IPS-18a (cell line): ENCODE measurements at regions not wholly inside any gene's neighbourhood (a gene's known extent, or its start where the extent isn't known, plus 50 kb on each side); places are given as distances from the start of the nearest gene placed in this dataset.
"Not testable (repeated sequence)": the region's sequence is repeated elsewhere in the genome, so short reads cannot be mapped to it uniquely, and the experiment has no call there.

Experiments used
- H3K27ac ChIP-seq: one replicate; pipeline ENCODE4 v1.5.1; 2013; ENCODE audit warnings: low read length
- H3K27me3 ChIP-seq: one replicate; pipeline ENCODE4 v1.6.1; 2013; ENCODE audit warnings: mild to moderate bottlenecking, low read length; ENCODE audit not compliant: control insufficient read depth, insufficient read depth
- H3K36me3 ChIP-seq: one replicate; pipeline ENCODE4 v1.6.1; 2013; ENCODE audit warnings: low read depth, low read length; ENCODE audit not compliant: control insufficient read depth
- H3K4me1 ChIP-seq: one replicate; pipeline ENCODE4 v1.6.1; 2013; ENCODE audit warnings: low read depth, low read length; ENCODE audit not compliant: control insufficient read depth
- H3K4me3 ChIP-seq: one replicate; pipeline ENCODE4 v1.5.1; 2013; ENCODE audit warnings: low read length
- H3K9ac ChIP-seq: one replicate; pipeline ENCODE4 v1.6.1; 2013; ENCODE audit warnings: mild to moderate bottlenecking, low read length, moderate library complexity
- H3K9me3 ChIP-seq: one replicate; pipeline ENCODE4 v1.6.1; 2013; ENCODE audit warnings: low read depth, low read length; ENCODE audit not compliant: control insufficient read depth

- no peaks in the 10 kb centered on the region for H3K27me3 ChIP-seq
- no peaks in the 10 kb centered on the region for H3K4me1 ChIP-seq
- H3K9ac ChIP-seq, result no peak overlapping the region
- no peak overlapping the region for H3K27ac ChIP-seq
- no peaks in the 10 kb centered on the region for H3K9me3 ChIP-seq
- no peak overlapping the region for H3K4me3 ChIP-seq
- no peaks in the 10 kb centered on the region for H3K36me3 ChIP-seq
These were observed 85.6 kb downstream of the OLFM1 start for GRCh38 chr9:135173066-135173465.

GRCh38 chr9:135174248-135174647 is 86.8 kb downstream of the OLFM1 start:
- no peak overlapping the region for H3K9ac ChIP-seq
- H3K27ac ChIP-seq, result no peak overlapping the region

GRCh38 chr9:135174981-135175380 is 87.5 kb downstream of the OLFM1 start:
- Histone ChIP-seq H3K9me3 (no peaks in the 10 kb centered on the region), H3K27me3 (no peaks in the 10 kb centered on the region), H3K4me3 (no peak overlapping the region), H3K36me3 (no peaks in the 10 kb centered on the region), H3K27ac (no peak overlapping the region), H3K9ac (no peak overlapping the region), H3K4me1 (no peaks in the 10 kb centered on the region)

More at GRCh38 chr9:135174248-135174647, 86.8 kb downstream of the OLFM1 start:
- Histone ChIP-seq H3K4me3 (no peak overlapping the region), H3K9me3 (no peaks in the 10 kb centered on the region), H3K27me3 (no peaks in the 10 kb centered on the region), H3K4me1 (no peaks in the 10 kb centered on the region), H3K36me3 (no peaks in the 10 kb centered on the region)

GRCh38 chr9:135176284-135176683 is 88.8 kb downstream of the OLFM1 start:
- H3K27me3 ChIP-seq, result no peaks in the 10 kb centered on the region
- no peak overlapping the region for H3K9ac ChIP-seq
- no peak overlapping the region for H3K4me3 ChIP-seq

GRCh38 chr9:135177562-135177961 is 90.1 kb downstream of the OLFM1 start:
- not testable (repeated sequence) for H3K36me3 ChIP-seq, H3K9me3 ChIP-seq, H3K27ac ChIP-seq, H3K9ac ChIP-seq, H3K27me3 ChIP-seq, H3K4me1 ChIP-seq, H3K4me3 ChIP-seq

More at GRCh38 chr9:135176284-135176683, 88.8 kb downstream of the OLFM1 start:
- no peak overlapping the region for H3K27ac ChIP-seq
- H3K36me3 ChIP-seq, result no peaks in the 10 kb centered on the region
- H3K9me3 ChIP-seq, result no peaks in the 10 kb centered on the region
- H3K4me1 ChIP-seq, result no peaks in the 10 kb centered on the region

- Histone ChIP-seq H3K4me3 (no peak overlapping the region), H3K27me3 (no peaks in the 10 kb centered on the region), H3K36me3 (no peaks in the 10 kb centered on the region), H3K27ac (no peak overlapping the region), H3K9me3 (no peaks in the 10 kb centered on the region), H3K9ac (no peak overlapping the region), H3K4me1 (no peaks in the 10 kb centered on the region)
These were observed 91.0 kb downstream of the OLFM1 start for GRCh38 chr9:135178498-135178897.

GRCh38 chr9:135179041-135179440 is 91.6 kb downstream of the OLFM1 start:
- no peak overlapping the region for H3K4me3 ChIP-seq
- no peaks in the 10 kb centered on the region for H3K9me3 ChIP-seq
- no peaks in the 10 kb centered on the region for H3K4me1 ChIP-seq
- H3K9ac ChIP-seq, result no peak overlapping the region
- no peaks in the 10 kb centered on the region for H3K36me3 ChIP-seq
- H3K27me3 ChIP-seq, result no peaks in the 10 kb centered on the region
- H3K27ac ChIP-seq, result no peak overlapping the region

- no peaks in the 10 kb centered on the region for H3K36me3 ChIP-seq
- H3K4me1 ChIP-seq, result no peaks in the 10 kb centered on the region
- no peaks in the 10 kb centered on the region for H3K9me3 ChIP-seq
- no peaks in the 10 kb centered on the region for H3K27me3 ChIP-seq
- H3K4me3 ChIP-seq, result no peak overlapping the region
- H3K27ac ChIP-seq, result no peak overlapping the region
- H3K9ac ChIP-seq, result no peak overlapping the region
These were observed 92.5 kb downstream of the OLFM1 start for GRCh38 chr9:135179976-135180375.

GRCh38 chr9:135180586-135180985 is 93.1 kb downstream of the OLFM1 start:
- H3K9me3 ChIP-seq, result no peaks in the 10 kb centered on the region
- no peaks in the 10 kb centered on the region for H3K27me3 ChIP-seq
- no peaks in the 10 kb centered on the region for H3K36me3 ChIP-seq
- no peak overlapping the region for H3K4me3 ChIP-seq
- no peak overlapping the region for H3K9ac ChIP-seq
- no peak overlapping the region for H3K27ac ChIP-seq
- no peaks in the 10 kb centered on the region for H3K4me1 ChIP-seq

- Histone ChIP-seq H3K4me1 (no peaks in the 10 kb centered on the region), H3K9ac (no peak overlapping the region), H3K27me3 (no peaks in the 10 kb centered on the region), H3K27ac (no peak overlapping the region), H3K9me3 (no peaks in the 10 kb centered on the region), H3K4me3 (no peak overlapping the region), H3K36me3 (no peaks in the 10 kb centered on the region)
These were observed 93.9 kb downstream of the OLFM1 start for GRCh38 chr9:135181336-135181735.

- not testable (repeated sequence) for H3K27me3 ChIP-seq, H3K36me3 ChIP-seq, H3K9ac ChIP-seq, H3K4me3 ChIP-seq, H3K4me1 ChIP-seq, H3K27ac ChIP-seq, H3K9me3 ChIP-seq
These were observed 94.4 kb downstream of the OLFM1 start for GRCh38 chr9:135181841-135182240.

- H3K9ac ChIP-seq, result no peak overlapping the region
- no peak overlapping the region for H3K4me3 ChIP-seq
- H3K9me3 ChIP-seq, result no peaks in the 10 kb centered on the region
- no peaks in the 10 kb centered on the region for H3K4me1 ChIP-seq
- no peaks in the 10 kb centered on the region for H3K27me3 ChIP-seq
- no peak overlapping the region for H3K27ac ChIP-seq
- no peaks in the 10 kb centered on the region for H3K36me3 ChIP-seq
These were observed 95.6 kb downstream of the OLFM1 start for GRCh38 chr9:135183069-135183468.
